H1 (cell line): ENCODE measurements at regions not wholly inside any gene's neighbourhood (a gene's known extent, or its start where the extent isn't known, plus 50 kb on each side); places are given as distances from the start of the nearest gene placed in this dataset.

Source experiments
- CHD2 ChIP-seq: IDR thresholded peaks from 2 replicates; pipeline ENCODE4 v1.6.1; 2012; ENCODE audit warnings: low read length, improper control_type of control experiment
- CREB1 ChIP-seq: IDR thresholded peaks from 2 replicates; pipeline ENCODE4 v1.6.1; 2012; ENCODE audit warnings: inconsistent platforms
- CTCF ChIP-seq, 3 experiments: IDR thresholded peaks; 1 replicate in 2 of 3; 2 replicates in 1 of 3; pipeline versions ENCODE4 v1.5.1 to v1.6.1; 2011; ENCODE audit warnings: low read length in 3 of 3, mild to moderate bottlenecking in 3 of 3, inconsistent platforms in 2 of 3, low read depth in 1 of 3, moderate library complexity in 1 of 3; ENCODE audit not compliant: insufficient read depth in 1 of 3; ENCODE audit errors: control extremely low read depth in 1 of 3
- EP300 ChIP-seq, 2 experiments: IDR thresholded peaks; 1 replicate in 1 of 2; 2 replicates in 1 of 2; pipeline ENCODE4 v1.6.1; 2011 to 2012; ENCODE audit warnings: low read depth in 2 of 2, low read length in 2 of 2, mild to moderate bottlenecking in 2 of 2, borderline replicate concordance in 1 of 2, inconsistent platforms in 1 of 2, moderate library complexity in 1 of 2
- HDAC2 ChIP-seq, 2 experiments: fragments of 300-600 bp in 1 of 2; sonication (generic) in 1 of 2; IDR thresholded peaks; 2 replicates each; pipeline ENCODE4 v1.6.1; 2011 to 2012; ENCODE audit warnings: low read depth in 2 of 2, low read length in 2 of 2, mild to moderate bottlenecking in 2 of 2, moderate library complexity in 2 of 2, borderline replicate concordance in 1 of 2, inconsistent platforms in 1 of 2
- POLR2A ChIP-seq, 2 experiments: IDR thresholded peaks; 1 replicate in 1 of 2; 2 replicates in 1 of 2; pipeline ENCODE4 v1.6.1; 2011; ENCODE audit warnings: low read depth in 2 of 2, low read length in 2 of 2, mild to moderate bottlenecking in 2 of 2; ENCODE audit errors: control extremely low read depth in 1 of 2
- POLR2AphosphoS5 ChIP-seq: IDR thresholded peaks from 2 replicates; pipeline ENCODE4 v1.6.1; 2011; ENCODE audit warnings: low read depth, low read length
- RAD21 ChIP-seq, 2 experiments: IDR thresholded peaks in 1 of 2; conservative IDR thresholded peaks in 1 of 2; 2 replicates each; pipeline ENCODE4 v1.6.1; 2011; ENCODE audit warnings: low read depth in 2 of 2, low read length in 2 of 2, improper control_type of control experiment in 1 of 2, inconsistent platforms in 1 of 2, mild to moderate bottlenecking in 1 of 2, moderate library complexity in 1 of 2
- SP1 ChIP-seq: IDR thresholded peaks from 2 replicates; pipeline ENCODE4 v1.6.1; 2011; ENCODE audit warnings: low read depth, low read length
- TAF1 ChIP-seq: IDR thresholded peaks from 2 replicates; pipeline ENCODE4 v1.6.1; 2011; ENCODE audit warnings: mild to moderate bottlenecking, low read depth, low read length
- TBP ChIP-seq: IDR thresholded peaks from 2 replicates; pipeline ENCODE4 v1.6.1; 2011; ENCODE audit warnings: low read depth, low read length, improper control_type of control experiment
- YY1 ChIP-seq: IDR thresholded peaks from 2 replicates; pipeline ENCODE4 v1.6.1; 2011; ENCODE audit warnings: low read depth, mild to moderate bottlenecking, low read length

- no peak for TF ChIP-seq CTCF (IDR thresholded peaks at IDR 0.05; ENCODE audit: control extremely low read depth in 1 of 3, insufficient read depth in 1 of 3, low read depth in 1 of 3, low read length in 3 of 3)
- no peak for TF ChIP-seq RAD21 (IDR thresholded peaks at IDR 0.05 in 1 of 2, conservative IDR thresholded peaks at IDR 0.05 in 1 of 2; ENCODE audit: low read depth in 2 of 2, low read length in 2 of 2)
- no peak for TF ChIP-seq HDAC2 (IDR thresholded peaks at IDR 0.05; ENCODE audit: borderline replicate concordance in 1 of 2, low read depth in 2 of 2, low read length in 2 of 2)
- no peak for TF ChIP-seq POLR2A (IDR thresholded peaks at IDR 0.05; ENCODE audit: control extremely low read depth in 1 of 2, low read depth in 2 of 2, low read length in 2 of 2)
- no peak for TF ChIP-seq YY1
- no peak for TF ChIP-seq TAF1
- TF ChIP-seq TBP = no peak
- TF ChIP-seq EP300 (IDR thresholded peaks at IDR 0.05; ENCODE audit: borderline replicate concordance in 1 of 2, low read depth in 2 of 2, low read length in 2 of 2) = no peak
- no peak for TF ChIP-seq POLR2AphosphoS5
- TF ChIP-seq SP1 = no peak
- no peak for TF ChIP-seq CHD2
- TF ChIP-seq CREB1 = no peak
Observed at GRCh38 chr7:106770191-106770590, 94.9 kb upstream of the PIK3CG start.
